GM13976 (cell line): ENCODE measurements at regions not wholly inside any gene's neighbourhood (a gene's known extent, or its start where the extent isn't known, plus 50 kb on each side); places are given as distances from the start of the nearest gene placed in this dataset.

Experiments
- DNase-seq: peaks from one replicate; pipeline ENCODE4 v3.0.0; 2012; ENCODE audit warnings: low spot score
- CTCF ChIP-seq: IDR thresholded peaks from 2 replicates; pipeline ENCODE4 v1.5.1; 2012; ENCODE audit warnings: borderline replicate concordance, mild to moderate bottlenecking; ENCODE audit not compliant: insufficient read depth; ENCODE audit errors: extremely low read depth, missing control alignments, control extremely low read depth
- in situ Hi-C: fragments of 300-500 bp; cut with MboI; formaldehyde crosslinking; loops from one replicate; pipeline ENCODE4 v1.12.0; 2022; ENCODE audit warnings: low sequenced_read_pairs, mixed read lengths, inconsistent platforms; ENCODE audit not compliant: unreplicated experiment

GRCh38 chr11:107222916-107223460 lies 204.7 kb upstream of the GUCY1A2 start:
- no peak for DNase-seq
- in situ Hi-C loops: no loop called here
- TF ChIP-seq CTCF: no peak

GRCh38 chr11:107222431-107222830 lies 204.2 kb upstream of the GUCY1A2 start:
- no peak for TF ChIP-seq CTCF
- in situ Hi-C loops: no loop called here
- no peak for DNase-seq

- no peak for DNase-seq
- in situ Hi-C loops: no loop called here
- TF ChIP-seq CTCF: no peak
Observed at GRCh38 chr11:107221748-107222285, 203.5 kb upstream of the GUCY1A2 start.

GRCh38 chr11:107218123-107219013 lies 200.1 kb upstream of the GUCY1A2 start:
- TF ChIP-seq CTCF: no peak
- DNase-seq: no peak
- in situ Hi-C loops: no loop called here

GRCh38 chr11:107217444-107217843 lies 199.2 kb upstream of the GUCY1A2 start:
- in situ Hi-C loops: no loop called here
- no peak for TF ChIP-seq CTCF
- DNase-seq: no peak

- no peak for TF ChIP-seq CTCF
- DNase-seq: no peak
- in situ Hi-C loops: no loop called here
Observed at GRCh38 chr11:107215010-107215409, 196.7 kb upstream of the GUCY1A2 start.
